ENCODE measurements at regions not wholly inside any gene's neighbourhood (a gene's known extent, or its start where the extent isn't known, plus 50 kb on each side); places are given as distances from the start of the nearest gene placed in this dataset.

- no peak for TF ChIP-seq CTCF (IDR thresholded peaks at IDR 0.05; ENCODE audit: extremely low read depth, missing control alignments)
- DNase-seq (ENCODE audit: low spot score): no peak
Observed at GRCh38 chr10:108753326-108753725, 1170.0 kb downstream of the XPNPEP1 start.

DNA sequence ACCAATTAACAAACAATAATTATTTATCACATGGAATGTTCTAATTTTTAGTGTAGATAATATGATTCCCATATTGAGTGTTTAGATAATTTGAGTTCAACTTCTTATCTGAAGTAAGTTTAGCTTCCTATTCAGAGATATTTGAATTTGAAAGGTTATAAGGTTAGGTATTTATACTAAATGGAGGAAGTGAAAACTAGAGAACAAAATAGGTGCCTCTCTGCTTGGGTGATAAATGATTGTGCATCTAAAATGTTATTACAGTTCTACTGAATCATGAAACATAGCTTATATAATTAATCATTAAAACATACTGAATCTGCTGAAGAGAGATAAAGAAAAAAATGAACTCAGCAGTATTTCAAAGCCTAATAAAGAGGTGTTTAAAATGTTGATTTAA is 1174.3 kb downstream of the XPNPEP1 start:
- no peak for TF ChIP-seq CTCF (IDR thresholded peaks at IDR 0.05; ENCODE audit: extremely low read depth, missing control alignments)
- no peak for DNase-seq (ENCODE audit: low spot score)

DNA sequence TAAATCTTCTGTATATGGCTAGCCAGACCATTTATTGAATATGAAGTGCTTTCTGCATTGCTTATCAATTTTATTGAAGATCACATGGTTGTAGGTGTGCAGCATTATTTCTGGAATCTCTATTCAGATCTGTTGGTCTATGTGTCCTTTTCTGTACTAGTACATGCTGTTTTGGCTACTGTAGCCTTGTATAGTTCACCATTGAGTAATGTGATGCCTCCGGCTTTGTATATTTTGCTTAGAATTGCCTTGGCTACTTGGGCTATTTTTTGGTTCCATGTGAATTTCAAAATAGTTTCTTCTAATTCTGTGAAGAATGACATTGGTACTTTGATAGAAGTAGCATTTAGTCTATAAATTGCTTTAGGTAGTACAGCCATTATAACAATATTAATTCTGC is 1187.2 kb downstream of the XPNPEP1 start:
- DNase-seq (ENCODE audit: low spot score): no peak
- no peak for TF ChIP-seq CTCF (IDR thresholded peaks at IDR 0.05; ENCODE audit: extremely low read depth, missing control alignments)

GRCh38 chr10:108735380-108735779 is 1187.9 kb downstream of the XPNPEP1 start:
- no peak for TF ChIP-seq CTCF (IDR thresholded peaks at IDR 0.05; ENCODE audit: extremely low read depth, missing control alignments)
- DNase-seq (ENCODE audit: low spot score): no peak

GRCh38 chr10:108721874-108722273 is 1201.4 kb downstream of the XPNPEP1 start:
- no peak for TF ChIP-seq CTCF (IDR thresholded peaks at IDR 0.05; ENCODE audit: extremely low read depth, missing control alignments)
- no peak for DNase-seq (ENCODE audit: low spot score)

DNA sequence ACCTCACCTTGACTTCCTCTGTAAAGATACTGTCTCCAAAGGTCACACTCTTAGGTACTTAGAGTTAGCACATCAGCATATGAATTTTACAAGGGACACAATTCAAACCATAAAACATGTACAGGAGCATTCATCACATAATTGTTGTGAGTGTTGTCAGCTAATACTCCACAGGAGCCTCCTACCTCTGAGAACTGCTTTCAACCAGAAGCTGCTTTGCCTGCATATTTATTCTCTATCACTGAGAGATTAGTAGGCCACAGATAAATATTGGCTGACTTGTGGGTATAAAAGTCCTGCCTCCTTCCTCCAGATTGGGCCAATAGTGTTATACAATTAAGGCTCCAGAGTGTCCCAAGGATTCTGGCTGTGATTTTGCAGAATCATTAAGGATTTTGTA is 1207.0 kb downstream of the XPNPEP1 start:
- TF ChIP-seq CTCF (IDR thresholded peaks at IDR 0.05; ENCODE audit: extremely low read depth, missing control alignments): no peak
- no peak for DNase-seq (ENCODE audit: low spot score)

GRCh38 chr10:108709927-108710722 is 1213.2 kb downstream of the XPNPEP1 start:
- TF ChIP-seq CTCF (IDR thresholded peaks at IDR 0.05; ENCODE audit: extremely low read depth, missing control alignments): no peak
- no peak for DNase-seq (ENCODE audit: low spot score)

Measured in GM20000 (cell line).